IMR-90 (cell line): ENCODE measurements at regions not wholly inside any gene's neighbourhood (a gene's known extent, or its start where the extent isn't known, plus 50 kb on each side); places are given as distances from the start of the nearest gene placed in this dataset.

Experiments
- CTCF ChIP-seq: conservative IDR thresholded peaks from 2 replicates; pipeline ENCODE4 v1.5.1; 2012; ENCODE audit warnings: mild to moderate bottlenecking, low read depth, low read length, improper control_type of control experiment
- MXI1 ChIP-seq: IDR thresholded peaks from 2 replicates; pipeline ENCODE4 v1.6.1; 2012; ENCODE audit warnings: low read depth, mild to moderate bottlenecking, low read length, moderate library complexity, borderline replicate concordance
- POLR2A ChIP-seq: IDR thresholded peaks from 2 replicates; pipeline ENCODE4 v1.6.1; 2012; ENCODE audit warnings: mild to moderate bottlenecking, low read depth, low read length
- RAD21 ChIP-seq: IDR thresholded peaks from 2 replicates; pipeline ENCODE4 v1.6.1; 2012; ENCODE audit warnings: low read length, improper control_type of control experiment
- RFX5 ChIP-seq: IDR thresholded peaks from 2 replicates; pipeline ENCODE4 v1.8.0; 2012; ENCODE audit warnings: low read depth, mild to moderate bottlenecking, low read length, moderate library complexity
- TF ChIP-seq, protein P1 (sequence below): fragments of 150-350 bp; IDR thresholded peaks from 2 replicates; pipeline ENCODE4 v1.6.1; 2017; ENCODE audit warnings: mild to moderate bottlenecking, antibody characterized with exemption, low read length, low read depth

GRCh38 chr5:34509392-34509791 is 146.7 kb upstream of the RAI14 start:
- TF ChIP-seq CTCF (no peak), RFX5 (no peak), POLR2A (no peak), RAD21 (no peak), MXI1 (no peak)
- TF ChIP-seq, protein P1, sequence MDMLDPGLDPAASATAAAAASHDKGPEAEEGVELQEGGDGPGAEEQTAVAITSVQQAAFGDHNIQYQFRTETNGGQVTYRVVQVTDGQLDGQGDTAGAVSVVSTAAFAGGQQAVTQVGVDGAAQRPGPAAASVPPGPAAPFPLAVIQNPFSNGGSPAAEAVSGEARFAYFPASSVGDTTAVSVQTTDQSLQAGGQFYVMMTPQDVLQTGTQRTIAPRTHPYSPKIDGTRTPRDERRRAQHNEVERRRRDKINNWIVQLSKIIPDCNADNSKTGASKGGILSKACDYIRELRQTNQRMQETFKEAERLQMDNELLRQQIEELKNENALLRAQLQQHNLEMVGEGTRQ = no peak
